Mononuclear cell (primary cell): ENCODE measurements at regions not wholly inside any gene's neighbourhood (a gene's known extent, or its start where the extent isn't known, plus 50 kb on each side); places are given as distances from the start of the nearest gene placed in this dataset.
"Not testable (repeated sequence)": the region's sequence is repeated elsewhere in the genome, so short reads cannot be mapped to it uniquely, and the experiment has no call there.

ENCODE experiments used
- H3K27me3 ChIP-seq: 2 replicates; pipeline ENCODE4 v1.6.0; 2011; ENCODE audit warnings: low read length, control low read depth; ENCODE audit not compliant: insufficient read depth
- H3K4me1 ChIP-seq: 2 replicates; pipeline ENCODE4 v1.5.1; 2011; ENCODE audit warnings: mild to moderate bottlenecking, low read length, control low read depth; ENCODE audit not compliant: insufficient read depth
- H3K4me3 ChIP-seq: 2 replicates; pipeline ENCODE4 v1.5.1; 2011; ENCODE audit warnings: mild to moderate bottlenecking, low read length, moderate library complexity
- H3K9me3 ChIP-seq: 2 replicates; pipeline ENCODE4 v1.5.1; 2011; ENCODE audit warnings: low read depth, mild to moderate bottlenecking, control low read depth, low read length

GRCh38 chr3:178211086-178211485, 325.1 kb upstream of the KCNMB2 start:
- H3K27me3 ChIP-seq: not testable (repeated sequence)

DNA sequence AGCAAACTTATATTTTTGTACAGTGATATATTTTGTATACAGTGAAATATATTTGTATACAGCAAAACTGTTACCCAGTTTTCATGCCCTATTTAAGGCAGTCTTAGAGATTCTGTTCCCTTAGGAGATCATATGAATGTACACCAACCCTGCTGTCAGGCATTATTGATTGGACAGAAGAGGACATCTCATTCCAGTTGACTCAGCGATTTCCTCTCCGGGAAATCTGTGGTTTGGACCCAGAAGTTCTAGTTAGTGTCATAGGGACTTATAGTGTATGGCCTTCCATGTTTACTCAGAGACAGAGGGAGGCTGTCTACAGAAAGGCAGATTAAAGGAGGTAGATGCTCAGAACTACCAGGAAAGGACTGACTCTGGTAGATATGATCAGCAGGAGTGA, 318.8 kb upstream of the KCNMB2 start:
- Histone ChIP-seq H3K9me3 (no peaks in the 10 kb centered on the region), H3K27me3 (no peaks in the 10 kb centered on the region), H3K4me3 (no peak overlapping the region), H3K4me1 (no peaks in the 10 kb centered on the region)

More at GRCh38 chr3:178211086-178211485, 325.1 kb upstream of the KCNMB2 start:
- not testable (repeated sequence) for H3K4me1 ChIP-seq, H3K9me3 ChIP-seq, H3K4me3 ChIP-seq

DNA sequence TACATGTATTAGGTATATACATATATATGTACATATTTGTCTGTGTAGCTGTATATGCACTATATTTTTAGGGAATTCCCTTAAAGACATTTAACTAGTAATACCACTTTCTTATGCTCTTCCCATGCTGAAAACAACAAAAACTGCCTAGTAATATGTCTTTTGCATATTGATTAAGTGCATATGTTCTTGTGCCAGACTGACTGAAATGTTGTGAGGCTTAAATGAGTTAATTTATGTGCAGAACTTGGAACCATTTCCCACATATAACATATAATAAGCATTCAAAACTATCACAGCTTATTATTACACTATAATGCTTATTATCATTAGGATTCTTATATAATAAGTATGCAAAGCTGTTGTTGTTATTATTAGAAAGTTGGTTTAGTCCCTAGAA, 318.0 kb upstream of the KCNMB2 start:
- Histone ChIP-seq H3K4me3 (no peak overlapping the region), H3K27me3 (no peaks in the 10 kb centered on the region), H3K4me1 (no peaks in the 10 kb centered on the region), H3K9me3 (no peaks in the 10 kb centered on the region)

DNA sequence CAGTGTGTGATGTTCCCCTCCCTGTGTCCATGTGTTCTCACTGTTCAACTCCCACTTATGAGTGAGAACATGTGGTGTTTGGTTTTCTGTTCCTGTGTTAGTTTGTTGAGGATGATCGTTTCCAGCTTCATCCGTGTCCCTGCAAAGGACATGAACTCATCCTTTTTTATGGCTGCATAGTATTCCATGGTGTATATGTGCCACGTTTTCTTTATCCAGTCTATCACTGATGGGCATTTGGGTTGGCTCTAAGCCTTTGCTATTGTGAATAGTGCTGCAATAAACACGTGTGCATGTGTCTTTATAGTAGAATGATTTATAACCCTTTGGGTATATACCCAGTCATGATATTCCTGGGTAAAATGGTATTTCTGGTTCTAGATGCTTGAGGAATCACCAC, 316.6 kb upstream of the KCNMB2 start:
- not testable (repeated sequence) for H3K4me3 ChIP-seq, H3K27me3 ChIP-seq, H3K9me3 ChIP-seq, H3K4me1 ChIP-seq

DNA sequence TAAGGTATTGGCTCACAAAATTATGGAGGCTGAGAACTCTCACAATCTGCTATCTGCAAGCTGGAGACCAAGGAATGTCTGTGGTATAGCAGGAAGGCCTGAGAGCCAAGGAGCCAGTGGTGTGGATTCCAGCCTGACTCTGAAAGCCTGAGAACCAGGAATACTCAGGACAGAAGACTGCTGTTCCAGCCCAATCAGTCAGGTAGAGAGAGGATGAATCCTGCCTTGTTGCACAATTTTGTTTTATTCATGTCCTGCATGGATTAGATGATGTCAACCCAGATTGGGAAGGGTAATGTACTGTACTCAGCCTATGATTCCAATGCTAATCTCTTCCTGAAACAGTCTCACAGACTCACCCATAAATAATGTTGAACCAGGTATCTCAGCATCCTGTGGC, 312.4 kb upstream of the KCNMB2 start:
- H3K27me3 ChIP-seq: no peaks in the 10 kb centered on the region
- no peaks in the 10 kb centered on the region for H3K4me1 ChIP-seq
- H3K9me3 ChIP-seq: no peaks in the 10 kb centered on the region
- H3K4me3 ChIP-seq: no peak overlapping the region

DNA sequence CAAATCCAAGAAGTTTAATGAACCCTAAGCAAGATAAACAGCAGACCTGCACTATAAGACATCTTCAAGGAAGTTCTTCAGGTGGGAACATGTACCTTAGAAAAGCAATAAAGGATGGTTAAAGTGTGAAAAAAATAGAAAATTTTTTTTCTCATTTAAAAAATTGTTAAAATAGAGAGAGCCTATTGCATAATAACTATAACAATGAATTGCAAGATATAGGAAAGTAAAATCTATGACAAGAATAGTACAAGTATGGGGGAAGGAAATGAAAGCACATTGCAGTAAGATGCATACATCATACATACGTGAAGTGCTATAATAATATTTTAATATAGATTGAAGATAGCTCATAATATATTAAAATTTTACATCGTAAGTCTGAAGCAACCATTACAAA, 310.1 kb upstream of the KCNMB2 start:
- Histone ChIP-seq H3K4me3 (no peak overlapping the region), H3K9me3 (no peaks in the 10 kb centered on the region), H3K27me3 (no peaks in the 10 kb centered on the region), H3K4me1 (no peaks in the 10 kb centered on the region)

- Histone ChIP-seq H3K9me3 (no peaks in the 10 kb centered on the region), H3K27me3 (peaks cover 3% of the 10 kb centered on the region), H3K4me3 (no peak overlapping the region), H3K4me1 (no peaks in the 10 kb centered on the region)
Measured at GRCh38 chr3:178231645-178232044, 304.6 kb upstream of the KCNMB2 start.

DNA sequence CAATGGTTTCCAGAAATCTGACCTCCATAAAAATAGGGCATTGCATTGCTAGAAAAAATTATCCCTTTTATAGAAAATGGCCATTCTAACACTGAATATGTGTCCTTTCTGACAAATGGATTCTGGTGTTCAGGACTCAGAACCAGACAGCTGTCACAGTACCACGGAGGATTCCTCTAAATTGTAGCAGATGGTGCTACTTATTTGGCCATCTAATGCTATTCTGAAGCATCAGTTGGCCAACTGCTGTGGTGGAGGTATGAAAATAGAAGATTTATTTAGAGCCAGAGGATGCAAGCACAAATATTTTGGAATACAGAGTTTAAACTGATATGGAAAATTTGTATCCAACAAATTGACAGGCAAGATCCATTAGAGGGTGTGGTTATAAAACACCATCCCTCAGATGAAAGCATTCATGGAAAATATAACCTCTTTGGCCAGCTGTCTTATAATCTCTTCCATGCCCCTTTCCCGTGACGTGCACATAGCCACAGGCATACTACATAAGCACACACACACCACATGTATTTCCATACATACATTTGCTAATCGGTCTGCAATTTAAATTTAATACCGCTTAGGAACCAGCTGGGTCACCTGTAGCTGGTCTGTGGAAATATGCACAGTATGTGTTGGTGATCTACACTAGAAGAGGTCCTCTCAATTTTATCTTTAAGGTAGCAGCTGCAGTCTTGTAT, 302.7 kb upstream of the KCNMB2 start:
- H3K27me3 ChIP-seq: peaks cover 3% of the 10 kb centered on the region
- H3K9me3 ChIP-seq: no peaks in the 10 kb centered on the region
- H3K4me1 ChIP-seq: no peaks in the 10 kb centered on the region
- H3K4me3 ChIP-seq: no peak overlapping the region

DNA sequence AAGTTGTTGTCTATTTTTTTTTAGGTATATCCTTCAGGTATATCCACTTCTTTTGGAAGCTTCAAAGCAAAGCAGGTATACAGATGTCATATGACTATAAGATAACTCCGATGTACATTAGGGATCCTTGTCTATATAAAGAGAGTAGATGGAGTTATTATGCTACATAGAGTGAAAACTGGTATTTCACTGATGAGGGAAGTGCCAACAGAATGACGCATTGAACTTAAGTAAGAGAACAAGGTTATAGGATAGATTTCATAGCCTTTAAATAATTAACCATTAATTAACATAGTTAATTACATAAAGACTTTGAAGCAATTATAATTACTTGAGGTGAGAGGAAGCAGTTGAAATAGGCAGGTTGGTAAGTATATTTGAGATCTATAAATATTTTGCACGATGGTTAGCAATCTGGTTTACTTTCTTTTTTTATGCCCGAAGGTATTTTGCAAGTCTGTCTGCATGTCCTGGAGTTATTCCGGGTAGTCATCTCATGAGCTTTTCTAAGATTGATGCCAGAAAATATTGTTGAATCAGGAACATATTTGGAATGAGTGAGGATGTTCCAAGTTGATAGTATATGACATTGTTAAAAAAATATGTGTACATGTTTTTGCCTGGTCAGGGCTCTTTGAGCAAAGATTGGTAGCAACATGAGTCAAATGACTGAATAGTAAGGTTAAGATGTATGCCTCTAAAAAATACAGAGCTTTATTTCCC, 299.5 kb upstream of the KCNMB2 start:
- no peaks in the 10 kb centered on the region for H3K9me3 ChIP-seq
- no peaks in the 10 kb centered on the region for H3K4me1 ChIP-seq
- peaks cover 3% of the 10 kb centered on the region for H3K27me3 ChIP-seq
- H3K4me3 ChIP-seq: no peak overlapping the region

- H3K27me3 ChIP-seq: peaks cover 3% of the 10 kb centered on the region
- H3K4me3 ChIP-seq: no peak overlapping the region
- no peaks in the 10 kb centered on the region for H3K4me1 ChIP-seq
- no peaks in the 10 kb centered on the region for H3K9me3 ChIP-seq
Measured at GRCh38 chr3:178238179-178238578, 298.1 kb upstream of the KCNMB2 start.

GRCh38 chr3:178244733-178245709, 291.2 kb upstream of the KCNMB2 start:
- H3K4me1 ChIP-seq: no peaks in the 10 kb centered on the region

GRCh38 chr3:178246004-178246403, 290.2 kb upstream of the KCNMB2 start:
- Histone ChIP-seq H3K4me1 (no peaks in the 10 kb centered on the region), H3K27me3 (no peaks in the 10 kb centered on the region), H3K9me3 (no peaks in the 10 kb centered on the region), H3K4me3 (no peak overlapping the region)

More at GRCh38 chr3:178244733-178245709, 291.2 kb upstream of the KCNMB2 start:
- Histone ChIP-seq H3K4me3 (no peak overlapping the region), H3K9me3 (no peaks in the 10 kb centered on the region), H3K27me3 (no peaks in the 10 kb centered on the region)

- Histone ChIP-seq H3K27me3 (no peaks in the 10 kb centered on the region), H3K4me1 (no peaks in the 10 kb centered on the region), H3K4me3 (no peak overlapping the region), H3K9me3 (no peaks in the 10 kb centered on the region)
Measured at GRCh38 chr3:178255315-178255714, 280.9 kb upstream of the KCNMB2 start.

DNA sequence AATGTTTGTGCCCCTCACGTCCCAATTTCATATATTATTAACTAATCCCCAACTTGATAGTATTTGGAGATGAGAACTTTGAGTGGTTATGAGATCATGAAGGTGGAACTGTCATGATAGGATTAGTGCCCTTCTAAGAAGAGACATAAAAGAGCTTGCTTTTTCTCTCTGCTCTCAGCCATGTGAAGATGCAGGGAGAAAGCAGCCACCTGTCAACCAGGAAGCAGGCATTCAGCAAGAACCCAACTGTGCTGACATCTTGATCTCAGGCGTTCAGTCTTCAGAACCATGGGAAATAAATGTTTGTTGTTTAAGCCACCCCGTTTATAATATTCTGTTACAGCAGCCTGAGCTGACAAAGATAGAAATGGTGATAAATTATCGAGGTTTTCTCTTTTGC, 278.7 kb upstream of the KCNMB2 start:
- no peak overlapping the region for H3K4me3 ChIP-seq
- no peaks in the 10 kb centered on the region for H3K27me3 ChIP-seq
- H3K9me3 ChIP-seq: no peaks in the 10 kb centered on the region
- peaks cover 3% of the 10 kb centered on the region for H3K4me1 ChIP-seq

DNA sequence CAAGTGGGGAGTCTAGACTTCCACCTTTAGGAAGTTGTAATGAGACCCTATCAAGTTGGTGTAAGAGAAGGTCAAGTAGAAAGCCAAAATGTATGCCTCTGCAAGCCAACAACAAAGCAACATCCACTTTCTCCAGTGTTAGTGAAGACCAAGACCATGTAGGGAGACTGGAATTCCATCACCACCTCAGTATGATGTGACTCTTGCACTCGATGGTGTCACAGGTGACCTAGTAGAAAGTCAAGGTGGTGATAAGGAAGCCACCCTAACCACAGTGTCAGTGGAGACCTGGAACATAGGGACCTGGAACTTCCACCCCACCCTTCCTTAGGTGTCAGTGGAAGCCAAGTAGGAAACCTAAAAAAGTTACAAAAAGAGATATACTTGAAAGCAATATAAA, 278.1 kb upstream of the KCNMB2 start:
- Histone ChIP-seq H3K27me3 (no peaks in the 10 kb centered on the region), H3K4me1 (peaks cover 3% of the 10 kb centered on the region), H3K4me3 (no peak overlapping the region), H3K9me3 (no peaks in the 10 kb centered on the region)
